ENCODE measurements at regions not wholly inside any gene's neighbourhood (a gene's known extent, or its start where the extent isn't known, plus 50 kb on each side); places are given as distances from the start of the nearest gene placed in this dataset.

DNA sequence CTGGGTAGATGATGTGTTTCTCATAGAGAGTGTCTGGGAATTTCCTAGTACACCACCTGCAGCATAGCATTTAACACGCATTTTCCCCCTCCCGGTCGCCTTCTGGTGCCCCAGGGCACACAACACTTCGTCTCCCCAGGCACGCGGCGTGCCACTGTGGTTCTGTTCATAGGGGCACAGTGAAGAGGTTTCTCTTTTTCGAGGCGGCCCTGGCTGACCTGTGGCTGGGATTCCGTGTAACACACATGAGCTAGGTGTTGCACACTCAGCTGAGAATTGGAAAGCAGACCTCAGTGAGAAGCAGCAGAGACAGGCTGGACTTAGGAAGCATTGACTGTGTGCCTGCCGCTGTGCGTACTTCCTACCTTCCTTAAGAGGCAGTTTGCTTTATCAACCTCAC is 214.3 kb upstream of the SHH start:
- Histone ChIP-seq H3K4me2 (ENCODE audit: low read length) (no peak overlapping the region), H2AFZ (ENCODE audit: low read depth, low read length) (no peak overlapping the region), H3K36me3 (ENCODE audit: insufficient read depth, low read length) (no peaks in the 10 kb centered on the region), H3K4me3 (ENCODE audit: insufficient read depth, low read depth, low read length) (no peak overlapping the region), H3K27ac (ENCODE audit: low read depth, low read length) (no peak overlapping the region), H3K9ac (ENCODE audit: low read length) (no peak overlapping the region), H3K27me3 (ENCODE audit: insufficient read depth, low read length) (no peaks in the 10 kb centered on the region), H3K79me2 (ENCODE audit: insufficient read depth, low read length) (no peaks in the 10 kb centered on the region), H4K20me1 (ENCODE audit: insufficient read depth, low read length) (no peaks in the 10 kb centered on the region), H3K4me1 (ENCODE audit: insufficient read depth, low read length) (no peaks in the 10 kb centered on the region), H3K9me3 (ENCODE audit: insufficient read depth, low read depth, low read length) (no peaks in the 10 kb centered on the region)
- Mint-ChIP-seq H3K36me3 (ENCODE audit: low read depth, unreplicated experiment) (no peaks in the 10 kb centered on the region), H3K27me3 (ENCODE audit: low read depth, unreplicated experiment) (peaks cover 28% of the 10 kb centered on the region), H3K27ac (ENCODE audit: unreplicated experiment) (no peak overlapping the region), H3K4me1 (ENCODE audit: low read depth, unreplicated experiment) (peaks cover 4% of the 10 kb centered on the region), H3K4me3 (ENCODE audit: unreplicated experiment) (no peak overlapping the region), H3K9me3 (ENCODE audit: unreplicated experiment) (peaks cover 2% of the 10 kb centered on the region)
- no peak for DNase-seq (ENCODE audit: low read depth)
- FAIRE-seq = no peak
- no peak for TF ChIP-seq EZH2 (IDR thresholded peaks at IDR 0.05; ENCODE audit: insufficient read depth, low read length)
- TF ChIP-seq, protein P1, sequence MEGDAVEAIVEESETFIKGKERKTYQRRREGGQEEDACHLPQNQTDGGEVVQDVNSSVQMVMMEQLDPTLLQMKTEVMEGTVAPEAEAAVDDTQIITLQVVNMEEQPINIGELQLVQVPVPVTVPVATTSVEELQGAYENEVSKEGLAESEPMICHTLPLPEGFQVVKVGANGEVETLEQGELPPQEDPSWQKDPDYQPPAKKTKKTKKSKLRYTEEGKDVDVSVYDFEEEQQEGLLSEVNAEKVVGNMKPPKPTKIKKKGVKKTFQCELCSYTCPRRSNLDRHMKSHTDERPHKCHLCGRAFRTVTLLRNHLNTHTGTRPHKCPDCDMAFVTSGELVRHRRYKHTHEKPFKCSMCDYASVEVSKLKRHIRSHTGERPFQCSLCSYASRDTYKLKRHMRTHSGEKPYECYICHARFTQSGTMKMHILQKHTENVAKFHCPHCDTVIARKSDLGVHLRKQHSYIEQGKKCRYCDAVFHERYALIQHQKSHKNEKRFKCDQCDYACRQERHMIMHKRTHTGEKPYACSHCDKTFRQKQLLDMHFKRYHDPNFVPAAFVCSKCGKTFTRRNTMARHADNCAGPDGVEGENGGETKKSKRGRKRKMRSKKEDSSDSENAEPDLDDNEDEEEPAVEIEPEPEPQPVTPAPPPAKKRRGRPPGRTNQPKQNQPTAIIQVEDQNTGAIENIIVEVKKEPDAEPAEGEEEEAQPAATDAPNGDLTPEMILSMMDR (IDR thresholded peaks at IDR 0.05; ENCODE audit: insufficient read depth, low read depth, low read length) = no peak

DNA sequence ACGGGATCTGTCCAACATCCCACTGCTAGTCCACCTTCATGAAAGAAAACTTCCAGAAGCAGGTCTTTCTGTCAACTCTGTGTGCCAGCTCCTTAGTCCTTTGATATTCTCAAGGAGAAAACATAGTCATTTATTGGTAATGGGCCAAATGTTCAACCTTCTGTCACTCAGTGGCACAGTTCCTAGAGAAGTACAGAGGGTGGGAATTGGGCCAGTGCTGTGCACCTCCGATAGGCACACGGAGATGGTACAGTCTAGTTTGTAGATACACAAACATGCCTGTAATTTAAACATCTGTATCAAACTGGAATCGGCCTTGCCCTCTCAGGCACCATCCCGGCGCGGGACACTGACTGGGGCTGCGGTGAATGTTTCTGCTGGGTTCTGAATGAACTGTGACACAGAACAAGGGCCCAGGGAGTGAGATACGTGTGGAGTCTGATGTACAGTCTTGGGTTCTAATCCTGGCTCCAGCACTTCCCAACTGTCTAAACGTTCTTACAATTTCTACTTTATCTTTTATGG is 213.9 kb upstream of the SHH start:
- Histone ChIP-seq H3K79me2 (ENCODE audit: insufficient read depth, low read length) (no peaks in the 10 kb centered on the region), H3K4me2 (ENCODE audit: low read length) (no peak overlapping the region), H3K4me1 (ENCODE audit: insufficient read depth, low read length) (no peaks in the 10 kb centered on the region), H2AFZ (ENCODE audit: low read depth, low read length) (no peak overlapping the region), H3K9me3 (ENCODE audit: insufficient read depth, low read depth, low read length) (no peaks in the 10 kb centered on the region), H4K20me1 (ENCODE audit: insufficient read depth, low read length) (no peaks in the 10 kb centered on the region), H3K27ac (ENCODE audit: low read depth, low read length) (no peak overlapping the region), H3K4me3 (ENCODE audit: insufficient read depth, low read depth, low read length) (no peak overlapping the region), H3K9ac (ENCODE audit: low read length) (no peak overlapping the region), H3K27me3 (ENCODE audit: insufficient read depth, low read length) (no peaks in the 10 kb centered on the region), H3K36me3 (ENCODE audit: insufficient read depth, low read length) (no peaks in the 10 kb centered on the region)
- peaks cover 25% of the 10 kb centered on the region for H3K27me3 Mint-ChIP-seq (ENCODE audit: low read depth, unreplicated experiment)
- H3K27ac Mint-ChIP-seq (ENCODE audit: unreplicated experiment) = no peak overlapping the region
- H3K4me1 Mint-ChIP-seq (ENCODE audit: low read depth, unreplicated experiment) = peaks cover 4% of the 10 kb centered on the region
- H3K36me3 Mint-ChIP-seq (ENCODE audit: low read depth, unreplicated experiment) = no peaks in the 10 kb centered on the region
- peaks cover 2% of the 10 kb centered on the region for H3K9me3 Mint-ChIP-seq (ENCODE audit: unreplicated experiment)
- TF ChIP-seq, protein P1 (IDR thresholded peaks at IDR 0.05; ENCODE audit: insufficient read depth, low read depth, low read length) = no peak
- no peak for TF ChIP-seq EZH2 (IDR thresholded peaks at IDR 0.05; ENCODE audit: insufficient read depth, low read length)
- no peak for FAIRE-seq
- no peak overlapping the region for H3K4me3 Mint-ChIP-seq (ENCODE audit: unreplicated experiment)
- DNase-seq (ENCODE audit: low read depth) = no peak

DNA sequence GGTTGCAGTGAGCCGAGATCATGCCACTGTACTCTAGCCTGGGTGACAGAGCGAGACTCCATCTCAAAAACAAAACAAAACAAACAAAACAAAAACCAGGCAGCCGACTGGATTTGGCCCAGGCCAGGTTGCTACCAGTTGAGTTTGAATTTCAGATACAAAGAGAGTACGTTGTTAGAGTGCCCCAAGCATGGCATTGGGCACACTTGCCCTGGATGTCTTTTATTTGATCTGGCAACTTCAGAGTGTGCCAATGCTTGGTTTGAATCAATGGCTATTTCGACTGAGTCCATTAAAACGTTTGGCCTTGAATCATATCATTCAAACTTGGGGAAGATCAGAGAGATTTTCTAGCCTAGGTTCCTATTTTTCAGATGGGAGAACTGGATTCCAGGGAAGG is 213.4 kb upstream of the SHH start:
- H4K20me1 ChIP-seq (ENCODE audit: insufficient read depth, low read length) = no peaks in the 10 kb centered on the region
- no peak overlapping the region for H3K4me2 ChIP-seq (ENCODE audit: low read length)
- TF ChIP-seq, protein P1 (IDR thresholded peaks at IDR 0.05; ENCODE audit: insufficient read depth, low read depth, low read length) = no peak
- no peak for TF ChIP-seq EZH2 (IDR thresholded peaks at IDR 0.05; ENCODE audit: insufficient read depth, low read length)
- no peak overlapping the region for H3K9ac ChIP-seq (ENCODE audit: low read length)
- no peak overlapping the region for H3K4me3 ChIP-seq (ENCODE audit: insufficient read depth, low read depth, low read length)
- no peaks in the 10 kb centered on the region for H3K27me3 ChIP-seq (ENCODE audit: insufficient read depth, low read length)
- FAIRE-seq = no peak
- no peaks in the 10 kb centered on the region for H3K4me1 ChIP-seq (ENCODE audit: insufficient read depth, low read length)
- Mint-ChIP-seq H3K9me3 (ENCODE audit: unreplicated experiment) (peaks cover 2% of the 10 kb centered on the region), H3K27me3 (ENCODE audit: low read depth, unreplicated experiment) (peaks cover 25% of the 10 kb centered on the region), H3K36me3 (ENCODE audit: low read depth, unreplicated experiment) (no peaks in the 10 kb centered on the region), H3K27ac (ENCODE audit: unreplicated experiment) (no peak overlapping the region), H3K4me3 (ENCODE audit: unreplicated experiment) (no peak overlapping the region), H3K4me1 (ENCODE audit: low read depth, unreplicated experiment) (peaks cover 4% of the 10 kb centered on the region)
- no peaks in the 10 kb centered on the region for H3K9me3 ChIP-seq (ENCODE audit: insufficient read depth, low read depth, low read length)
- no peak for DNase-seq (ENCODE audit: low read depth)
- no peaks in the 10 kb centered on the region for H3K79me2 ChIP-seq (ENCODE audit: insufficient read depth, low read length)
- no peak overlapping the region for H2AFZ ChIP-seq (ENCODE audit: low read depth, low read length)
- no peak overlapping the region for H3K27ac ChIP-seq (ENCODE audit: low read depth, low read length)
- H3K36me3 ChIP-seq (ENCODE audit: insufficient read depth, low read length) = no peaks in the 10 kb centered on the region
